H1 (cell line): ENCODE measurements at regions not wholly inside any gene's neighbourhood (a gene's known extent, or its start where the extent isn't known, plus 50 kb on each side); places are given as distances from the start of the nearest gene placed in this dataset.

ENCODE experiments used
- ASH2L ChIP-seq: fragments of 200-600, 300-600 bp; sonication (generic); IDR thresholded peaks from one replicate; pipeline ENCODE4 v1.7.1; 2017; ENCODE audit warnings: low read length
- BACH1 ChIP-seq: IDR thresholded peaks from 2 replicates; pipeline ENCODE4 v1.6.1; 2012; ENCODE audit warnings: low read length, improper control_type of control experiment
- CBX8 ChIP-seq: fragments of 300-800, 300-1000 bp; sonication (generic); IDR thresholded peaks from 2 replicates; pipeline ENCODE4 v1.7.1; 2016; ENCODE audit warnings: low read depth, low read length, borderline replicate concordance
- CREB1 ChIP-seq: IDR thresholded peaks from 2 replicates; pipeline ENCODE4 v1.6.1; 2012; ENCODE audit warnings: inconsistent platforms
- EZH2 ChIP-seq: fragments of 200-600 bp; sonication (generic); IDR thresholded peaks from 2 replicates; pipeline ENCODE4 v1.7.1; 2012; ENCODE audit warnings: low read depth, mild to moderate bottlenecking, moderate library complexity, low read length, inconsistent platforms; ENCODE audit not compliant: severe bottlenecking
- HDAC2 ChIP-seq, 2 experiments: fragments of 300-600 bp in 1 of 2; sonication (generic) in 1 of 2; IDR thresholded peaks; 2 replicates each; pipeline ENCODE4 v1.6.1; 2011 to 2012; ENCODE audit warnings: low read depth in 2 of 2, low read length in 2 of 2, mild to moderate bottlenecking in 2 of 2, moderate library complexity in 2 of 2, borderline replicate concordance in 1 of 2, inconsistent platforms in 1 of 2
- KDM4A ChIP-seq: IDR thresholded peaks from one replicate; pipeline ENCODE4 v1.7.1; 2012; ENCODE audit warnings: low read depth, mild to moderate bottlenecking, moderate library complexity, low read length, inconsistent platforms; ENCODE audit not compliant: severe bottlenecking
- KDM5A ChIP-seq: fragments of 200-600 bp; IDR thresholded peaks from 2 replicates; pipeline ENCODE4 v1.7.1; 2012; ENCODE audit warnings: mild to moderate bottlenecking, low read length, inconsistent platforms, mixed read lengths
- NANOG ChIP-seq: IDR thresholded peaks from 2 replicates; pipeline ENCODE4 v1.6.1; 2011; ENCODE audit warnings: low read length, low read depth, mild to moderate bottlenecking, inconsistent platforms; ENCODE audit not compliant: insufficient read depth, poor library complexity, severe bottlenecking
- POLR2A ChIP-seq, 2 experiments: IDR thresholded peaks; 1 replicate in 1 of 2; 2 replicates in 1 of 2; pipeline ENCODE4 v1.6.1; 2011; ENCODE audit warnings: low read depth in 2 of 2, low read length in 2 of 2, mild to moderate bottlenecking in 2 of 2; ENCODE audit errors: control extremely low read depth in 1 of 2
- POU5F1 ChIP-seq: IDR thresholded peaks from 2 replicates; pipeline ENCODE4 v1.6.1; 2011; ENCODE audit warnings: low read depth, mild to moderate bottlenecking, low read length, moderate library complexity
- RBBP5 ChIP-seq: IDR thresholded peaks from 2 replicates; pipeline ENCODE4 v1.7.1; 2012; ENCODE audit warnings: low read depth, mild to moderate bottlenecking, inconsistent platforms, low read length, moderate library complexity, borderline replicate concordance
- TF ChIP-seq, protein P1 (sequence below): fragments of 300-600 bp; sonication (generic); IDR thresholded peaks from 2 replicates; pipeline ENCODE4 v1.7.1; 2012; ENCODE audit warnings: low read length, moderate library complexity, mild to moderate bottlenecking, inconsistent platforms; ENCODE audit not compliant: insufficient replicate concordance

DNA sequence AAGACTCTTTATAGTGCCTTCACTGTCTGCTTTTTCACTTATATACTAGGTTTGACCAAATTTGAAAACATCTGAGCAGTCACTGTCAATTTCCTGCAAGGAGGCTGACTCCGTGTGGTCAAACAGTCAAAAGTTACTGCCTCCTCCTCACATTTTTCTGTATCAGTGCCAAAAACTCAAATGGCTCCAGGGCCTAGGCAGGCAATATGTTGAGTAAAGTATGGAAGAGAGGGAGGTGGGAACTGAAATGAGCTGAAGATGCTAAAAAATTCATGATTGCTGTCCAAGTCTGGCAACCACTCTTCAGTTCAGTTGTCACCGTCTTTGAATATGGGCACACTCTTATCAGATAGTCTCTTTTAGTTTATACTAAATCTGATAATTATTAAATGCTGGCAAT, 551.6 kb downstream of the CCSER2 start (continued):
- TF ChIP-seq, protein P1, sequence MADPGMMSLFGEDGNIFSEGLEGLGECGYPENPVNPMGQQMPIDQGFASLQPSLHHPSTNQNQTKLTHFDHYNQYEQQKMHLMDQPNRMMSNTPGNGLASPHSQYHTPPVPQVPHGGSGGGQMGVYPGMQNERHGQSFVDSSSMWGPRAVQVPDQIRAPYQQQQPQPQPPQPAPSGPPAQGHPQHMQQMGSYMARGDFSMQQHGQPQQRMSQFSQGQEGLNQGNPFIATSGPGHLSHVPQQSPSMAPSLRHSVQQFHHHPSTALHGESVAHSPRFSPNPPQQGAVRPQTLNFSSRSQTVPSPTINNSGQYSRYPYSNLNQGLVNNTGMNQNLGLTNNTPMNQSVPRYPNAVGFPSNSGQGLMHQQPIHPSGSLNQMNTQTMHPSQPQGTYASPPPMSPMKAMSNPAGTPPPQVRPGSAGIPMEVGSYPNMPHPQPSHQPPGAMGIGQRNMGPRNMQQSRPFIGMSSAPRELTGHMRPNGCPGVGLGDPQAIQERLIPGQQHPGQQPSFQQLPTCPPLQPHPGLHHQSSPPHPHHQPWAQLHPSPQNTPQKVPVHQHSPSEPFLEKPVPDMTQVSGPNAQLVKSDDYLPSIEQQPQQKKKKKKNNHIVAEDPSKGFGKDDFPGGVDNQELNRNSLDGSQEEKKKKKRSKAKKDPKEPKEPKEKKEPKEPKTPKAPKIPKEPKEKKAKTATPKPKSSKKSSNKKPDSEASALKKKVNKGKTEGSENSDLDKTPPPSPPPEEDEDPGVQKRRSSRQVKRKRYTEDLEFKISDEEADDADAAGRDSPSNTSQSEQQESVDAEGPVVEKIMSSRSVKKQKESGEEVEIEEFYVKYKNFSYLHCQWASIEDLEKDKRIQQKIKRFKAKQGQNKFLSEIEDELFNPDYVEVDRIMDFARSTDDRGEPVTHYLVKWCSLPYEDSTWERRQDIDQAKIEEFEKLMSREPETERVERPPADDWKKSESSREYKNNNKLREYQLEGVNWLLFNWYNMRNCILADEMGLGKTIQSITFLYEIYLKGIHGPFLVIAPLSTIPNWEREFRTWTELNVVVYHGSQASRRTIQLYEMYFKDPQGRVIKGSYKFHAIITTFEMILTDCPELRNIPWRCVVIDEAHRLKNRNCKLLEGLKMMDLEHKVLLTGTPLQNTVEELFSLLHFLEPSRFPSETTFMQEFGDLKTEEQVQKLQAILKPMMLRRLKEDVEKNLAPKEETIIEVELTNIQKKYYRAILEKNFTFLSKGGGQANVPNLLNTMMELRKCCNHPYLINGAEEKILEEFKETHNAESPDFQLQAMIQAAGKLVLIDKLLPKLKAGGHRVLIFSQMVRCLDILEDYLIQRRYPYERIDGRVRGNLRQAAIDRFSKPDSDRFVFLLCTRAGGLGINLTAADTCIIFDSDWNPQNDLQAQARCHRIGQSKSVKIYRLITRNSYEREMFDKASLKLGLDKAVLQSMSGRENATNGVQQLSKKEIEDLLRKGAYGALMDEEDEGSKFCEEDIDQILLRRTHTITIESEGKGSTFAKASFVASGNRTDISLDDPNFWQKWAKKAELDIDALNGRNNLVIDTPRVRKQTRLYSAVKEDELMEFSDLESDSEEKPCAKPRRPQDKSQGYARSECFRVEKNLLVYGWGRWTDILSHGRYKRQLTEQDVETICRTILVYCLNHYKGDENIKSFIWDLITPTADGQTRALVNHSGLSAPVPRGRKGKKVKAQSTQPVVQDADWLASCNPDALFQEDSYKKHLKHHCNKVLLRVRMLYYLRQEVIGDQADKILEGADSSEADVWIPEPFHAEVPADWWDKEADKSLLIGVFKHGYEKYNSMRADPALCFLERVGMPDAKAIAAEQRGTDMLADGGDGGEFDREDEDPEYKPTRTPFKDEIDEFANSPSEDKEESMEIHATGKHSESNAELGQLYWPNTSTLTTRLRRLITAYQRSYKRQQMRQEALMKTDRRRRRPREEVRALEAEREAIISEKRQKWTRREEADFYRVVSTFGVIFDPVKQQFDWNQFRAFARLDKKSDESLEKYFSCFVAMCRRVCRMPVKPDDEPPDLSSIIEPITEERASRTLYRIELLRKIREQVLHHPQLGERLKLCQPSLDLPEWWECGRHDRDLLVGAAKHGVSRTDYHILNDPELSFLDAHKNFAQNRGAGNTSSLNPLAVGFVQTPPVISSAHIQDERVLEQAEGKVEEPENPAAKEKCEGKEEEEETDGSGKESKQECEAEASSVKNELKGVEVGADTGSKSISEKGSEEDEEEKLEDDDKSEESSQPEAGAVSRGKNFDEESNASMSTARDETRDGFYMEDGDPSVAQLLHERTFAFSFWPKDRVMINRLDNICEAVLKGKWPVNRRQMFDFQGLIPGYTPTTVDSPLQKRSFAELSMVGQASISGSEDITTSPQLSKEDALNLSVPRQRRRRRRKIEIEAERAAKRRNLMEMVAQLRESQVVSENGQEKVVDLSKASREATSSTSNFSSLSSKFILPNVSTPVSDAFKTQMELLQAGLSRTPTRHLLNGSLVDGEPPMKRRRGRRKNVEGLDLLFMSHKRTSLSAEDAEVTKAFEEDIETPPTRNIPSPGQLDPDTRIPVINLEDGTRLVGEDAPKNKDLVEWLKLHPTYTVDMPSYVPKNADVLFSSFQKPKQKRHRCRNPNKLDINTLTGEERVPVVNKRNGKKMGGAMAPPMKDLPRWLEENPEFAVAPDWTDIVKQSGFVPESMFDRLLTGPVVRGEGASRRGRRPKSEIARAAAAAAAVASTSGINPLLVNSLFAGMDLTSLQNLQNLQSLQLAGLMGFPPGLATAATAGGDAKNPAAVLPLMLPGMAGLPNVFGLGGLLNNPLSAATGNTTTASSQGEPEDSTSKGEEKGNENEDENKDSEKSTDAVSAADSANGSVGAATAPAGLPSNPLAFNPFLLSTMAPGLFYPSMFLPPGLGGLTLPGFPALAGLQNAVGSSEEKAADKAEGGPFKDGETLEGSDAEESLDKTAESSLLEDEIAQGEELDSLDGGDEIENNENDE = no peak
- TF ChIP-seq RBBP5 (no peak), CBX8 (no peak), KDM5A (no peak), ASH2L (no peak), EZH2 (no peak), HDAC2 (IDR thresholded peaks at IDR 0.05; ENCODE audit: borderline replicate concordance in 1 of 2, low read depth in 2 of 2, low read length in 2 of 2) (no peak), POU5F1 (no peak), POLR2A (IDR thresholded peaks at IDR 0.05; ENCODE audit: control extremely low read depth in 1 of 2, low read depth in 2 of 2, low read length in 2 of 2) (no peak), CREB1 (no peak), KDM4A (no peak), NANOG (no peak), BACH1 (no peak)
